Psoas muscle (tissue), 7 donors: ENCODE measurements at regions not wholly inside any gene's neighbourhood (a gene's known extent, or its start where the extent isn't known, plus 50 kb on each side); places are given as distances from the start of the nearest gene placed in this dataset.

Experiments used
- ATAC-seq, 4 donors: fragments of 200-7000 bp; cut with Tn5 transposase; one replicate each; pipeline ENCODE4 v1.9.1; 2020; ENCODE audit warnings: moderate library complexity in 3 of 4, mild to moderate bottlenecking in 2 of 4
- DNase-seq, 2 donors: peaks; one replicate each; pipeline ENCODE4 v3.0.0-alpha.2; 2020
- H3K27ac ChIP-seq: fragments of 200-600 bp; one replicate; pipeline ENCODE4 v1.8.0; 2022
- H3K27me3 ChIP-seq, 3 donors: fragments of 200-600 bp in 1 of 3; one replicate each; pipeline versions ENCODE4 v1.6.1 to v1.8.0; 2013 to 2022; ENCODE audit warnings: low read length in 2 of 3, mild to moderate bottlenecking in 2 of 3, moderate library complexity in 1 of 3; ENCODE audit not compliant: insufficient read depth in 3 of 3
- H3K36me3 ChIP-seq, 2 donors: fragments of 200-600 bp in 1 of 2; one replicate each; pipeline versions ENCODE4 v1.6.1 to v1.8.0; 2013 to 2022; ENCODE audit warnings: low read depth in 1 of 2, mild to moderate bottlenecking in 1 of 2, moderate library complexity in 1 of 2; ENCODE audit not compliant: insufficient read depth in 1 of 2
- H3K4me1 ChIP-seq: fragments of 200-600 bp; one replicate; pipeline ENCODE4 v1.8.0; 2022
- H3K4me3 ChIP-seq: fragments of 200-600 bp; one replicate; pipeline ENCODE4 v1.8.0; 2022; ENCODE audit warnings: mild to moderate bottlenecking
- H3K9me3 ChIP-seq: fragments of 200-600 bp; one replicate; pipeline ENCODE4 v1.8.0; 2022
- WGBS, 3 donors: extraction: QIAGEN DNeasy Blood & Tissue Kit; methylation state at CpG; one replicate each; pipeline versions ENCODE4 v1.1.6 to v1.1.7; 2013; 5-methylcytosine and 5-hydroxymethylcytosine counted together
- intact Hi-C, 2 donors: fragments of 100-400 bp; cut with DNase I; formaldehyde crosslinking; loops; one replicate each; pipeline versions ENCODE4 v1.11.0 to v1.14.2; 2022
- TF ChIP-seq, protein P1 (sequence below): fragments of 200-600 bp; IDR thresholded peaks from one replicate; pipeline ENCODE4 v1.8.0; 2022; ENCODE audit warnings: antibody characterized with exemption
- donor health status: healthy with polysubstance abuse.
- donor health status: DM: no; HTN: no; CAD: no; lungs with moderate emphysema.
- donor health status: Bipolar disorder and iron deficiency.
- donor health status: healthy.
- donor health status: DM: yes; HTN: yes; CAD: no.
- donor health status: DM: no; HTN: no; CAD: no.
- donor health status: DM: yes; HTN: yes; CAD: no.

DNA sequence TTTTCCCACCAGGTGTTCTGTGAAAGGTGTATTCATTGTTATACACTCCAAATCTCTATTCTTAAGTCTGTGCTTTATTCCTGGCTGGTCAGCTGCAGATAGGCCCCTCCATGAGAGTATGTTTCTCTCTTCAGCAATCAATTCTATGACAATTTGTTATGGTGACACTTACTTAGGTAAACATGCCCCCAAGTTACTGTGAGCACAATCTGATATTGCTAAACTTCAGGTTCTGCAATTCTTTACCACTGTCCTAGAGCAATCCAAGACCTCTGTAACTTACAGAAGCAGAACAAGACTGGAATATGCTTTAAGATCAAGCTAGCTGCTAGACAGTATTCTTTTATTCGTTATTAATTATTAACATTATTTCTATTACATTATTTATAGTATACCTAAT lies 391.9 kb downstream of the FRK start:
- DNase-seq (no peak), ATAC-seq (no peak)
- no peaks in the 10 kb centered on the region for H3K36me3 ChIP-seq
- no peaks in the 10 kb centered on the region for H3K9me3 ChIP-seq
- H3K27ac ChIP-seq: no peak overlapping the region
- H3K27me3 ChIP-seq: no peaks in the 10 kb centered on the region
- TF ChIP-seq, protein P1, sequence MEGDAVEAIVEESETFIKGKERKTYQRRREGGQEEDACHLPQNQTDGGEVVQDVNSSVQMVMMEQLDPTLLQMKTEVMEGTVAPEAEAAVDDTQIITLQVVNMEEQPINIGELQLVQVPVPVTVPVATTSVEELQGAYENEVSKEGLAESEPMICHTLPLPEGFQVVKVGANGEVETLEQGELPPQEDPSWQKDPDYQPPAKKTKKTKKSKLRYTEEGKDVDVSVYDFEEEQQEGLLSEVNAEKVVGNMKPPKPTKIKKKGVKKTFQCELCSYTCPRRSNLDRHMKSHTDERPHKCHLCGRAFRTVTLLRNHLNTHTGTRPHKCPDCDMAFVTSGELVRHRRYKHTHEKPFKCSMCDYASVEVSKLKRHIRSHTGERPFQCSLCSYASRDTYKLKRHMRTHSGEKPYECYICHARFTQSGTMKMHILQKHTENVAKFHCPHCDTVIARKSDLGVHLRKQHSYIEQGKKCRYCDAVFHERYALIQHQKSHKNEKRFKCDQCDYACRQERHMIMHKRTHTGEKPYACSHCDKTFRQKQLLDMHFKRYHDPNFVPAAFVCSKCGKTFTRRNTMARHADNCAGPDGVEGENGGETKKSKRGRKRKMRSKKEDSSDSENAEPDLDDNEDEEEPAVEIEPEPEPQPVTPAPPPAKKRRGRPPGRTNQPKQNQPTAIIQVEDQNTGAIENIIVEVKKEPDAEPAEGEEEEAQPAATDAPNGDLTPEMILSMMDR: no peak
- no peak overlapping the region for H3K4me3 ChIP-seq
- H3K4me1 ChIP-seq: no peaks in the 10 kb centered on the region
- intact Hi-C loops: no loop called here
- 89 to 97% (median 92%) methylated on average over 1 of the region's 1 CpG for WGBS, 3 donors

DNA sequence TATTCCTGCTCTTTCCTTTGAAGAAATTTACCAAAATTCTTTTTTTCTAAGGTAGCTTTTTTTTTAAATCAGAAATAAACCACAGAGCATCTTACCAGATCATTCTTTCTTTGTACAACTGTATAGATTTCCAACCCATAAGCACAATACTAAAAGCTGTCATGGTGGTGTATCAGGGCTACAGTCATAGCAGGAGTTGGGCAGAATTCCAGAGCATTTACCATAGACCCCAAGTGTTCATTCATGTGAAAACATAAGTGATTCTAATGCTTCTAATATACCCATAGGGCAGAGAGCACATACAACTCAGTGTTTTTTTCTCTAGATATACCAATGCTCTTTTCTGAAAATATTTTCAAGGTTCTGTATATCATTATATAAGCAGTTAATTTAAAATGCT lies 392.5 kb downstream of the FRK start:
- no peaks in the 10 kb centered on the region for H3K9me3 ChIP-seq
- no peak overlapping the region for H3K27ac ChIP-seq
- DNase-seq: no peak
- ATAC-seq: no peak
- intact Hi-C loops: no loop called here
- no peak overlapping the region for H3K4me3 ChIP-seq
- H3K27me3 ChIP-seq: no peaks in the 10 kb centered on the region
- no peaks in the 10 kb centered on the region for H3K36me3 ChIP-seq
- TF ChIP-seq, protein P1: no peak
- H3K4me1 ChIP-seq: no peaks in the 10 kb centered on the region

DNA sequence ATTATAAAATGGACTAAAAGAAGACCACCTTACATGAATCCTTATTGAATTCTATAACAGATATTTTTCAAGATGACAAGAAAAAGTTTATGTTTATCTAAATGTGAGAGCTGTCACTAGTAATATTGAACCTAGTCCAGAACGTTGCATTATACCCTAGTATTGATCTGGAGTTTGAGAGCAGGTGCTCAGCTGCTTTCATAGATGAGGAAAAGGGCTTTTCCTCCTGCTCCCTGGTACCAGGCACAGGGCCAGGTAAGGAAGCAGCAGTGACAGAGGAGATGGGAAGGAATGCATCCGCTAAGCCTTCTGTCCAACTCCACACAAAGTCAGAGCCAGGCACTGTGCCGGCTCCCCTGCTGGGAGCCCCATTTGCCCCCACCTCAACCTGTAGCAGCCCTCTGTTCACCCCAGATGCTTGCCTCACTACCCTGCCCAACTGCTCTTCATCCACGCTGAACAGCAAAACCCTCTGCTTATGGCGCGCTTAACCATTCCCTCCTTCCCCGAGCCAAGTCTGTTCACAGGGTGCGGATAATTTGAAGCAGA lies 393.1 kb downstream of the FRK start:
- intact Hi-C loops: no loop called here
- no peaks in the 10 kb centered on the region for H3K9me3 ChIP-seq
- TF ChIP-seq, protein P1: no peak
- H3K36me3 ChIP-seq: no peaks in the 10 kb centered on the region
- H3K4me3 ChIP-seq: no peak overlapping the region
- no peaks in the 10 kb centered on the region for H3K27me3 ChIP-seq
- ATAC-seq (no peak), DNase-seq (no peak)
- H3K4me1 ChIP-seq: no peaks in the 10 kb centered on the region
- 67 to 82% (median 69%) methylated on average over 8 of the region's 8 CpGs for WGBS, 3 donors
- no peak overlapping the region for H3K27ac ChIP-seq

DNA sequence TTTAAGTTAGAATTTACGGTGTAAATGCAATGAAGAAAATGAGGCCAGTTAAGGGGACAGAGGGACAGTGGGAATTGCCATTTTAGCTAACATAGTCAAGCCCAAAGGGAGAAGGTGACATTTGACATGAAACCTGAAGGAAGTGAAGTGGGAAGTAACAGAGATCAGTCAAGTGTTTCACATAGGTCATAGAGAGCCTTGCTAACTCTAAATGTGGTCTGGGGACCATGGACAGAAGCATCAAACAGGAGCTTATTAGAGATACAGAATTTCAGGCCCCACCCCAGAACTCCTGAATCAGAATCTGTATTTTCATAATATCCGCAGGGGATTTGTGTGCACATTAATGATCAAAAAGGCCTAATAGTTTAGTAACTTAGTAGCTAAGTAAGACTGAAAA lies 393.7 kb downstream of the FRK start:
- no peaks in the 10 kb centered on the region for H3K36me3 ChIP-seq
- H3K4me1 ChIP-seq: no peaks in the 10 kb centered on the region
- H3K27ac ChIP-seq: no peak overlapping the region
- TF ChIP-seq, protein P1: no peak
- DNase-seq (no peak), ATAC-seq (no peak)
- H3K4me3 ChIP-seq: no peak overlapping the region
- intact Hi-C loops: no loop called here
- H3K9me3 ChIP-seq: no peaks in the 10 kb centered on the region
- WGBS, 3 donors: 91 to 98% (median 92%) methylated on average over 2 of the region's 2 CpGs
- no peaks in the 10 kb centered on the region for H3K27me3 ChIP-seq

DNA sequence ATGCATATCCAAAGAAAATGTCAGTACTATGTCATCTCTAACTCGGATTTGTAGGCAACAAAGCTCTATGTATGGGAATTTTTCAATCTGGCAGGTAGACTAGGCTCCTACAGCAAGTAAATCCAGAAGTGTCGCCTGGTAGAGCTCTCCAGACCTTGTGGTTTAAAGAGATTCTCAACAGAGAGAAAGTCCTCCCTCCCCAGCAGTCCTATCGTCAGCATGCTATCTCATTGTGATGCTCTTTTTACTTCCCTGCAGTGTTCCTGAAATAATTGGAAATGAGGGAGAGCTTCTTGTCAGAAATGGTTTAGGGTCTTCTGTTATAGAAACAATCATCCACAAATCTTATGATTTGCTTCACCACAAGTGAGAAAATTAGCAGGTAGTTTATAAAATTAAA lies 395.4 kb downstream of the FRK start:
- DNase-seq: no peak
- H3K36me3 ChIP-seq: no peaks in the 10 kb centered on the region
- no peaks in the 10 kb centered on the region for H3K27me3 ChIP-seq
- no peak for ATAC-seq
- TF ChIP-seq, protein P1: no peak
- H3K27ac ChIP-seq: no peak overlapping the region
- no peak overlapping the region for H3K4me3 ChIP-seq
- WGBS, 3 donors: 61 to 78% (median 76%) methylated on average over 3 of the region's 3 CpGs
- H3K4me1 ChIP-seq: no peaks in the 10 kb centered on the region
- intact Hi-C loops: no loop called here
- no peaks in the 10 kb centered on the region for H3K9me3 ChIP-seq
